Subcutaneous abdominal adipose tissue (tissue), 5 donors: ENCODE measurements at regions not wholly inside any gene's neighbourhood (a gene's known extent, or its start where the extent isn't known, plus 50 kb on each side); places are given as distances from the start of the nearest gene placed in this dataset.
A peak's percentile ranks its signal among the peaks of the same experiment; 100 is the strongest.
"Not testable (repeated sequence)": the region's sequence is repeated elsewhere in the genome, so short reads cannot be mapped to it uniquely, and the experiment has no call there.

Source experiments
- H3K27ac ChIP-seq: one replicate; pipeline ENCODE4 v1.7.0; 2013; ENCODE audit warnings: low read depth, mild to moderate bottlenecking, inconsistent platforms, low read length, moderate library complexity
- H3K27me3 ChIP-seq, 5 donors: one replicate each; pipeline ENCODE4 v1.7.0; 2013; ENCODE audit warnings: low read length in 5 of 5, inconsistent platforms in 1 of 5; ENCODE audit not compliant: control insufficient read depth in 5 of 5, insufficient read depth in 4 of 5
- H3K36me3 ChIP-seq, 5 donors: one replicate each; pipeline ENCODE4 v1.7.0; 2013; ENCODE audit warnings: low read length in 5 of 5; ENCODE audit not compliant: control insufficient read depth in 5 of 5, insufficient read depth in 5 of 5
- H3K4me1 ChIP-seq, 5 donors: one replicate each; pipeline ENCODE4 v1.7.0; 2013; ENCODE audit warnings: low read length in 5 of 5, mild to moderate bottlenecking in 3 of 5, moderate library complexity in 1 of 5; ENCODE audit not compliant: control insufficient read depth in 5 of 5, insufficient read depth in 5 of 5
- H3K4me3 ChIP-seq, 5 donors: one replicate each; pipeline ENCODE4 v1.7.0; 2013; ENCODE audit warnings: low read length in 5 of 5, low read depth in 1 of 5
- H3K9ac ChIP-seq, 5 donors: one replicate each; pipeline ENCODE4 v1.7.0; 2013; ENCODE audit warnings: low read length in 5 of 5, mild to moderate bottlenecking in 4 of 5, moderate library complexity in 3 of 5
- H3K9me3 ChIP-seq, 5 donors: one replicate each; pipeline ENCODE4 v1.7.0; 2013; ENCODE audit warnings: low read length in 5 of 5; ENCODE audit not compliant: control insufficient read depth in 5 of 5
- donor health status: healthy.
- donor health status: healthy.
- donor health status: healthy.
- donor health status: healthy.
- donor health status: healthy.

DNA sequence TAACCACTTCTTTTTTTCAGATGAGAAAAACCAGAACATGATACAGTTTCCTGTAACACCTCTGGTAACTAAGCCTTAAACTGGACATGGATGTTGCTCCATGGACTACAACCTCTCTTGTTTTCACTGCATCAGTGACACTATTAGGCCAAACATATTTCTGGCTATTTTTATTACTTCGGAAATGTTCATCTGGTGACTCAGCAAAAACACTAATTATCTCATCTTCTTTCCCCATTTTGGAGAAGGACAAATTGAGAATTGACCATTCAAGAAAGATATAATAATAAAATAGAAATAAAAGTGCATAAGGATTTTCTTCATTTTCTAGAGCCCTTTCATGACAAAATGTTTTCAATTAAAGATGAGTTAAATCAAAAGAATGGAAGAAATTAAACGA lies 361.9 kb upstream of the TECRL start:
- H3K4me3 ChIP-seq = no peak overlapping the region
- H3K9ac ChIP-seq = no peak overlapping the region
- peaks cover 0 to 24% (median 0%) of the 10 kb centered on the region in 5 donors for H3K4me1 ChIP-seq
- H3K27me3 ChIP-seq = no peaks in the 10 kb centered on the region
- H3K9me3 ChIP-seq = peaks cover 0 to 4% (median 0%) of the 10 kb centered on the region in 5 donors
- H3K27ac ChIP-seq = no peak overlapping the region
- no peaks in the 10 kb centered on the region for H3K36me3 ChIP-seq

DNA sequence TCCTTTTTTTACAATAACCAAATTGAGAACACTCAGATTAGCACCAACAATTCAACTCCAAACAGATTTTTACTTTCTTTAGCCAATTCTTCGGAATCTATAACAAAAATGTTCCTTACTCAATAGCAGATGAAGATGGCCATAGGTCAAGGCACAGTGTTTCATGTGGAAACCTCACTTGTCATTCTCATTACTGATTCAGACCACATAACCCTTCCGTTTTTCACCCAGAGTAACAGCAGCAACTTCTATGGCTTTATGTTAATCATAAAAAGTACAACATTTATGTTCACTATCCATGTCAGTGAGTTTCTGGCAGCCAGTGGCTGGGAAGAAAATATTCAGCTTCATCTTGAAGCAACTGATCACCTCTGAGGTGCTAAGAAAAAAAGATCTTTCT lies 358.3 kb upstream of the TECRL start:
- Histone ChIP-seq H3K36me3 (no peaks in the 10 kb centered on the region), H3K9ac (no peak overlapping the region), H3K27me3 (no peaks in the 10 kb centered on the region)

DNA sequence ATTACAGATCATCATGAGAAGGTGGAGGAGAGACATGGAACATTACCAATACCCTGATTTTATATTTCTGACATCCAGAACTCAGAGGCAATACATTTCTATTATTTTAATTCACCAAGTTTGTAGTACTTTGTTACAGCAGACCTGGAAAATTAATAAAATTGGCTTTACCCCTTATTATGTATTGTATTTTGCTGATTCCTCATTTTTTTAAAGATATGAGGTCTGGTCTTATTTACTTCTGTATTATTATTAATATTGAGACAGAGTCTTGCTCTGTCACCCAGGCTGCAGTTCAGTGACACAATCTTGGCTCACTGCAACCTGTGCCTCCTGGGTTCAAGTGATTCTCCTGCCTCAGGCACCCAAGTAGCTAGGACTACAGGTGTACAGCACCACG lies 357.3 kb upstream of the TECRL start:
- Histone ChIP-seq H3K9me3 (peaks cover 0 to 4% (median 0%) of the 10 kb centered on the region in 5 donors), H3K9ac (no peak overlapping the region), H3K4me3 (no peak overlapping the region), H3K36me3 (no peaks in the 10 kb centered on the region), H3K27me3 (no peaks in the 10 kb centered on the region), H3K27ac (peak overlapping the region; percentile 78), H3K4me1 (peaks cover 0 to 24% (median 0%) of the 10 kb centered on the region in 5 donors)

More for the DNA sequence above, 358.3 kb upstream of the TECRL start:
- Histone ChIP-seq H3K9me3 (peaks cover 0 to 4% (median 0%) of the 10 kb centered on the region in 5 donors), H3K4me1 (peaks cover 0 to 24% (median 0%) of the 10 kb centered on the region in 5 donors), H3K4me3 (no peak overlapping the region), H3K27ac (peak overlapping the region; percentile 78)

DNA sequence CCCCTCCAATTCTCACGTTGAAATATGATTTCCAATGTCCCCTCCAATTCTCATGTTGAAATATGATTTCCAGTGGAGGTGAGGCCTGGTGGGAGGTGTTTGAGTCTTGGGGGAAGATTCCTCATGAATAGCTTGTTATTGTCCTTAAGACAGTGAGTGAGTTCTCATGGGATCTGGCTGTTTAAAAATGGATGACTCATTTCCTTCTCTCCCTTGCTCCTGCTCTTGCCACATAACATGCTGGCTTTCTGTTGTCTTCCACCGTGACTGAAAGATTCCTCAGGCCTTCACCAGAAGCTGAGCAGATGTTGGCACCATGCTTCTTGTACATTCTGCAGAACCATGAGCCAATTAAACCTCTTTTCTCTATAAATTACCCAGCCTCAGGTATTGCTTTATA lies 346.8 kb upstream of the TECRL start:
- H3K36me3 ChIP-seq = no peaks in the 10 kb centered on the region
- no peak overlapping the region for H3K4me3 ChIP-seq
- H3K4me1 ChIP-seq = no peaks in the 10 kb centered on the region
- H3K27ac ChIP-seq = no peak overlapping the region
- no peaks in the 10 kb centered on the region for H3K27me3 ChIP-seq
- no peaks in the 10 kb centered on the region for H3K9me3 ChIP-seq
- H3K9ac ChIP-seq = no peak overlapping the region

DNA sequence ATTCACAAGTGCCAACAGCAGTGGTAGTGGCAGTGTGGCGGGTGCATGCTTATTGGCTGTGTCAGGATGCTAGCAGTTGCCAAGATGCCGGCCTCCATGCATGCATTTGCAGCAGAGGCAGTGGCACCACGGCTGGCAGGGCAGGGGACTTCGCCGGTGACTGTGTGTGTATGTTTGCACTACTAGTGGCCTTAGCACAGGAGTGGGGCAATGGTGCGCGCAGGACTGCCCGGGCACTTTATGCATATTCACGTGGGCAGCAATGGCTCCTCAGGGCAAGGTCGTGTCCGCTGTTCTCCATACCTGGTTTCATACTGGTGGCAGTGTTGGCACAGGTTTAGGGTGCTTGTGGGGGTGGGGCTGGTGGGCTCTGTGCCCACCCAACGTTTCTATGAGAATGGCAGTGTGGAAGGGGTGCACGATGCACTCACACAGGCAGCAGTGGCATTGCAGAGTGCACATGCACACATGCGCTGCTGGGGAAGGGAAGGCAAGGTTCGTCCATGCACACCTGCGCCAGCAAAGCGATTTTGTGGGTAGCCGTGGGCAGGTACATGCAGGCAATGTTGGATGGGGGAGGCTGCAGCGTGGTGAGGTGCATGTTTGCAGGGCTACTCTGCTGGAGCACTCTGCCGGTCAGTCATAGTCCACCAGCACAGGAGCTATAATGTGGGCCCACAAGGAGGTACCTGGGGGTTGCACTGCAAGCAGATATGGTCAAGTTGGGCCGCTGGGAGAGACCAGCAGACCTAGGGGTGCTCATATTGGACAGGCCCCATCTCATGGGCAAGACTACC lies 338.9 kb upstream of the TECRL start:
- H3K4me3 ChIP-seq = no peak overlapping the region
- no peak overlapping the region for H3K9ac ChIP-seq
- no peaks in the 10 kb centered on the region for H3K4me1 ChIP-seq
- no peak overlapping the region for H3K27ac ChIP-seq
- no peaks in the 10 kb centered on the region for H3K27me3 ChIP-seq
- H3K36me3 ChIP-seq = no peaks in the 10 kb centered on the region
- H3K9me3 ChIP-seq = peaks cover 0 to 11% (median 0%) of the 10 kb centered on the region in 5 donors

DNA sequence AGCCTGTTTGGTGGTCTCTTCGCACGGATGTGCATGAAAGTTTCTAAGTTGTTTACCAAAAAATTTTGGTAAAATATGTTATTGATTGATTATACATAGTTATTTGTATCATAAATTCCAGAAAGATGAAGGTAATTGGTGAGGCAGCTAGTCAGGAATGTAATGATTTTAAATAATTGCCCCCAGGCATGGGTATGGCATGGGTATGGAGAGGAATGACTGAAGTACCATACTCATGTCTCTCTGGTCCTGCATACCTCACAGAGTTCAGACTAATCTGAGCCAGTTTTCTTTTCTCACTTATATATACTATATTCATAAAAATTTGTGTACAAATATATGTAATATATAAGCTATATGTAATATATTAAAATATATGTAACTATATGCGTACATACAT lies 329.0 kb upstream of the TECRL start:
- Histone ChIP-seq H3K9me3 (no peaks in the 10 kb centered on the region), H3K4me3 (no peak overlapping the region), H3K4me1 (no peaks in the 10 kb centered on the region), H3K27me3 (no peaks in the 10 kb centered on the region), H3K9ac (no peak overlapping the region), H3K27ac (no peak overlapping the region), H3K36me3 (no peaks in the 10 kb centered on the region)

DNA sequence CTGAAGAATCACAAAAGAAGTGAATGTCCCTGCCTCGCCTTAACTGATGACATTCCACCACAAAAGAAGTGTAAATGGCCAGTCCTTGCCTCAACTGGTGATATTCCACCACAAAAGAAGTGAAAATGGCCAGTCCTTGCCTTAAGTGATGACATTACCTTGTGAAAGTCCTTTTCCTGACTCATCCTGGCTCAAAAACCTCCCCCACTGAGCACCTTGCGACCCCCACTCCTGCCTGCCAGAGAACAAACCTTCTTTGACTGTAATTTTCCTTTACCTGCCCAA lies 328.5 kb upstream of the TECRL start:
- not testable (repeated sequence) for H3K27me3 ChIP-seq, H3K36me3 ChIP-seq, H3K9ac ChIP-seq, H3K4me1 ChIP-seq, H3K9me3 ChIP-seq, H3K4me3 ChIP-seq, H3K27ac ChIP-seq

DNA sequence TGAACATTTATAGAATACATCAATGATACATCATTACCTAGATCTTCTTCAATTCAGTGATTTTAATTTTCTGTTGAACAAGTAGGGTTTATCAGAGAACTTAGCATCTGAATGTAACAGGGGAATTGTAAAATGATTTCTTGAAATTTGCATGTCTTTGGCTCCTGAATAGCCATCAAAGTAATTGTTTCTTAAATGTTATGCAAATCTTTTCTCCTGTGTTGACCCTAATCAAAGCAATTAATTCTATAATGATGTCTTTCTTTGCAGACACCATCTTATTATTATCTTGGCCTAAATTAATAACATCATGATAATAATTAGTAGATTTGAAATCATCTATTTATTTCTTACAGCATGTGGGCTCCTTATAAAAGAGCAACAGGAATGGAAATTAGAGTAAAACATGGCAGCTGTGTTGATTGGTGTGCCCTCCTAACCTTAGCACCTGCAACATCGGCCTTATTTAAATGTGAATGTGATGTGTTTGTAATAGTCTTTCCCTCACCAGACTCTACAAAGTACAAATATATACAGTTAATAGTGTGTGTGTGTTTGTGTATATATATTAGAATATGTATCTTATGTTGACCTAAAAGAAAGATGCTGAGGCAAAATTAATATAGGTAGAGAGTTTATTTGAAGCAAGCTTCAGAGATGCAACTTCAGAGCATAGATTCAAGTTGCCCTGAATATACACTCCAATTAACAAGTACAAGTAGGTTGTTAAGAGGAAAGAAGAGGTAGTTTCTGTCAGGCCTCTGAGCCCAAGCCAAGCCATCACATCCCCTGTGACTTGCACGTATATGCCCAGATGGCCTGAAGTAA lies 328.0 kb upstream of the TECRL start:
- Histone ChIP-seq H3K36me3 (no peaks in the 10 kb centered on the region), H3K9ac (no peak overlapping the region), H3K9me3 (no peaks in the 10 kb centered on the region), H3K27ac (no peak overlapping the region), H3K27me3 (no peaks in the 10 kb centered on the region), H3K4me3 (no peak overlapping the region), H3K4me1 (no peaks in the 10 kb centered on the region)

DNA sequence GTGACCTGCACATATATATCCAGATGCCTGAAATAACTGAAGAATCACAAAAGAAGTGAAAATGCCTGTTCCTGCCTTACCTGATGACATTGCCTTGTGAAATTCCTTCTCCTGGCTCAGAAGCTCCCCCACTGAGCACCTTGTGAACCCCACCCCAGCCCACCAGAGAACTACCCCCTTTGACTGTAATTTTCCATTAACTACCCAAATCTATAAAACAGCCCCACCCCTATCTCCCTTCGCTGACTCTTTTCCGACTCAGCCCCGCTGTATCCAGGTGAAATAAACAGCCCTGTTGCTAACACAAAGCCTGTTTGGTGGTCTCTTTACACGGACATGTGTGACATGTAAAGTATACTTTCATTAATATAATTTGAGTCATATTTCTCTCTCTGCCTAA lies 320.3 kb upstream of the TECRL start:
- H3K4me1 ChIP-seq = no peaks in the 10 kb centered on the region
- H3K9ac ChIP-seq = no peak overlapping the region
- no peaks in the 10 kb centered on the region for H3K27me3 ChIP-seq
- H3K27ac ChIP-seq = no peak overlapping the region
- no peaks in the 10 kb centered on the region for H3K36me3 ChIP-seq
- H3K4me3 ChIP-seq = no peak overlapping the region
- H3K9me3 ChIP-seq = no peaks in the 10 kb centered on the region

DNA sequence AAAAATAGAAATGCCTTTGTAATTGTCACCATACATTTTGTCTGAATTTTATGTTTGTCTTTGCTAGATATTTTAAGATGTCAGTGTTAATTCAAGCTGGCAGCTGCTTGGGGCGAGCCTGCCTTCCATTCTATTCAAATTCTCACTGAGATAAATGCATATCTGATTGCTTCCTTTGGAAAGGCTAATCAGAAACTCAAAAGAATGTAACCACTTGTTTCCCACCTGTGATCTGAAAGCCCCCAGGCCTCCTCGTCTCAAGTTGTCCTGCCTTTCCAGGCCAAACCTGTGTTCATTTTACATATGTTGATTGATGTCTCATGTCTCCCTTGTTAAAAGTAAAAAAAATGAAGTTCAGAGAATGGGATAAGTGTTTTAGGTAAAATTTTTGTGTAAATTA lies 318.7 kb upstream of the TECRL start:
- H3K4me1 ChIP-seq = no peaks in the 10 kb centered on the region
- H3K27me3 ChIP-seq = no peaks in the 10 kb centered on the region
- H3K36me3 ChIP-seq = no peaks in the 10 kb centered on the region
- no peaks in the 10 kb centered on the region for H3K9me3 ChIP-seq
- H3K27ac ChIP-seq = no peak overlapping the region
- no peak overlapping the region for H3K4me3 ChIP-seq
- no peak overlapping the region for H3K9ac ChIP-seq
